Glutamatergic neuron (in vitro differentiated cells): ENCODE measurements at regions not wholly inside any gene's neighbourhood (a gene's known extent, or its start where the extent isn't known, plus 50 kb on each side); places are given as distances from the start of the nearest gene placed in this dataset.
A peak's percentile ranks its signal among the peaks of the same experiment; 100 is the strongest.

Experiments
- DNase-seq: peaks from one replicate; pipeline ENCODE4 v3.0.0; 2022
- H3K27ac Mint-ChIP-seq: one replicate; pipeline ENCODE4 v1.8.0; 2020; ENCODE audit warnings: mild to moderate bottlenecking, mixed read lengths, inconsistent platforms; ENCODE audit not compliant: unreplicated experiment
- H3K27me3 Mint-ChIP-seq: one replicate; pipeline ENCODE4 v1.8.0; 2020; ENCODE audit warnings: mild to moderate bottlenecking, moderate library complexity, mixed read lengths, inconsistent platforms; ENCODE audit not compliant: unreplicated experiment
- H3K36me3 Mint-ChIP-seq: one replicate; pipeline ENCODE4 v1.8.0; 2020; ENCODE audit warnings: mild to moderate bottlenecking, mixed read lengths, inconsistent platforms; ENCODE audit not compliant: unreplicated experiment
- H3K4me1 Mint-ChIP-seq: one replicate; pipeline ENCODE4 v1.8.0; 2020; ENCODE audit warnings: mild to moderate bottlenecking, low read depth, mixed read lengths, inconsistent platforms; ENCODE audit not compliant: unreplicated experiment
- H3K4me3 Mint-ChIP-seq: one replicate; pipeline ENCODE4 v1.8.0; 2020; ENCODE audit warnings: mild to moderate bottlenecking, mixed read lengths, inconsistent platforms; ENCODE audit not compliant: unreplicated experiment
- H3K9me3 Mint-ChIP-seq: one replicate; pipeline ENCODE4 v1.8.0; 2020; ENCODE audit warnings: mild to moderate bottlenecking, moderate library complexity, mixed read lengths, inconsistent platforms; ENCODE audit not compliant: unreplicated experiment
- CTCF ChIP-seq: fragments of 200-600 bp; sonication (generic); IDR thresholded peaks from one replicate; pipeline ENCODE4 v1.5.0; 2021; ENCODE audit not compliant: partially characterized antibody, unreplicated experiment

GRCh38 chr15:31212326-31213080 lies 111.0 kb upstream of the TRPM1 start:
- Mint-ChIP-seq H3K4me1 (peaks cover 6% of the 10 kb centered on the region), H3K27ac (no peak overlapping the region), H3K27me3 (peaks cover 2% of the 10 kb centered on the region), H3K36me3 (no peaks in the 10 kb centered on the region), H3K4me3 (no peak overlapping the region), H3K9me3 (peaks cover 16% of the 10 kb centered on the region)
- DNase-seq, result no peak
- no peak for TF ChIP-seq CTCF

DNA sequence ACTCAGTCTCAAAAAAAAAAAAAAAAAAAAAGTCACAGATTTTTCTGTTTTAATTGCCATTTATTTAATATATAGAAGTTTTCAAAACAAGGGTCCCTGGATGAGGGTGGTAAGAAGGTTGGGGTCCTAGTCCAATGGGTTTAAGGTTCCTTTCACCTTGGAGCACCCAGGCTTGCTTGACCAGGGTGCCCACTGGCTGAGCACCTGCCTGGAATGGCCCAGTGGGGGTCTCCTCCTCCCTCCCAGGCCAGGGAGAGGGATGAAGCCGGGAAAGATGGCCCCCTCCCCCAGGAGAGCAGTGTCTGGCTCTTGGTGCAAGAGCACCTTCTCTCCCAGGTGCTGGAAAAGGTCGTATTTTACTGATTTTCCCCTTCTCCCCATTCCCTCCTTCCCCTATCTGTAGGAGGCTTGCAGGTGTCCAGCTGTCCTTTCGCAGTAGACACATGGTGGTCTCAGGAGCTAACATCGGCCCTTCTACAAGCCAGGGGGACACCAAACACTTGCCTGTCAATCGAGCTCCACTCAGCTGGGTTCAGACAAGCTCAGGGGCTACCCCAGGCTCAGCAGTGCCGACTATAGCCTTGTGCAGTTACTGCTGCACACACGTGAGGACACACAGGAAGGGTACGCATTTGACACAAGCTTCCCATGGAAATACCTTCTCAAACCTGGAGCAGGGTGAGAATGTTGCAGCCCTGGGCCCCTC lies 112.3 kb upstream of the KLF13 start:
- Mint-ChIP-seq H3K4me1 (peaks cover 9% of the 10 kb centered on the region), H3K4me3 (no peak overlapping the region), H3K27me3 (peaks cover 6% of the 10 kb centered on the region), H3K36me3 (no peaks in the 10 kb centered on the region), H3K27ac (peak overlapping the region; percentile 4), H3K9me3 (peaks cover 11% of the 10 kb centered on the region)
- TF ChIP-seq CTCF, result no peak
- DNase-seq, result no peak

DNA sequence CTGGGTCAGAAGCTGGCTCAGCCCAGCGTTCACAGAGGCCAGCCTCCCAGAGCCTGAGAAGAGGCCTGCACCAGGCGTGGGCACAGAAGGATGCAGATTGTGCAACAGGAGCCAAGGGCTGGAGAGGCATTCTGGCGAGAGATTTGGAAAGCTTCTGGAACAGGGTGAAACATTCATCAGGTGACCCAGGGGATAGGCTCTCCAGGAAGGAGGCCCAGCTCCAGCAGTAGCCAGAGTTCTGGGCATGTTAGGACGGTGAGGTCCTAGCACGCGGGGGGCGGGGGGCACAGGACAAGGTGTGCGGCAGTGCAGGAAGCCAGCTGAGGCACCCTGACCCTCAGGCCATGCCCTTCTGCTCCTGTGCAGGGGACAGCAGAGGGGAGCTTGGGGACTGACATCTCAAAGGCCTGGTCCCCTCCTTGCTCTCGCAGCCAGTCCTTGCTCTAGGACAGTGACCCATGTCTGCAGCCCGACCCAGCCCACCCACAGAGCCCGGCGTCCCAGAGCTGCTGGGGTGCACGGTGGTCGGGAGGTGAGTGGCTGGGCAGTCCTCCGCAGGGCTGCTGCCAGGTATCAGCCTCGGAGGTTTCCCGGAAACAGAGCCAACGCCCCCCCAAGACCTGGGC lies 111.7 kb upstream of the KLF13 start:
- H3K4me1 Mint-ChIP-seq, result peaks cover 9% of the 10 kb centered on the region
- H3K27ac Mint-ChIP-seq, result peak overlapping the region; percentile 4
- peak overlapping the region; percentile 5 for H3K4me3 Mint-ChIP-seq
- no peak for TF ChIP-seq CTCF
- no peak for DNase-seq
- H3K36me3 Mint-ChIP-seq, result no peaks in the 10 kb centered on the region
- H3K27me3 Mint-ChIP-seq, result peaks cover 6% of the 10 kb centered on the region
- H3K9me3 Mint-ChIP-seq, result peaks cover 9% of the 10 kb centered on the region

DNA sequence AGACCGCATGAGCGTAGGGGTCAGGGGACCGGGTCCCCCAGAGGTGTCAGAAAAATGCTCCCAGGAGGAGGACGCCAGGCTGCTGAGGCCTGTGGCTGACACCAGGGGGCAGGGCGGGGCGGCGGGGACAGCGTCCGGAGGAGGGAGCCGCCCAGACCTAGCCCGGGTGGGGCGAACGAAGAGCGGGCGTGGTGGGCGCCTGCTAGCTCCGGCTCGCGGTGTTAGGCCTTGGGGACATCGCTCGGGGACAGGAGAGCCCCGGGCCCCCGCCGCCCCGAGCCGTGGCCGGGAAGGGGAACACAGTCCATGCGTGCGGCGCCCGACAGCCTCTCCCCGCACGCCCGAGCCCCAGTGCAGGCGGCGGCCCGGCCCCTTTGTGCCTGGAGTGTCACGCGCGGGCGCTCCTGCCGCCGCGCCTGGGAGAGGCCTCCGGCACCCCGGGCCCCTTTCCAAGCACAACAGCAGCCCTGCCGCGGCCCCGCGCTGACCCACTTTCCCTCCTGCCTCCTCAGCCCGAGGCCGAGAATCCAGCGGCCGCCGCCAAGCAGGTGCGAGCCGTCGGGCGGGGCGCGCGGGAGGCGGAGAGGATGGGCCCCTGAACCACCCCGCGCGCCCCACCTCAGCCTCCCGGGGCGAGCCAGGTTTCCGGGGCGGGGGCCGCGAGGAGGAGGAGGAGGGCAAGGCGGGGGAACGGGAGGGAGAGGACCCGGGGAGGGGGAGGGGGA lies 111.0 kb upstream of the KLF13 start:
- Mint-ChIP-seq H3K27me3 (peaks cover 6% of the 10 kb centered on the region), H3K36me3 (no peaks in the 10 kb centered on the region), H3K4me3 (no peak overlapping the region), H3K9me3 (peaks cover 9% of the 10 kb centered on the region), H3K4me1 (peaks cover 15% of the 10 kb centered on the region), H3K27ac (no peak overlapping the region)
- DNase-seq, result peak; percentile 87
- TF ChIP-seq CTCF, result peak; percentile 92
